PFSK-1 (cell line): ENCODE measurements at regions not wholly inside any gene's neighbourhood (a gene's known extent, or its start where the extent isn't known, plus 50 kb on each side); places are given as distances from the start of the nearest gene placed in this dataset.

Experiments
- FOXP2 ChIP-seq: optimal IDR thresholded peaks from 2 replicates; pipeline ENCODE3; 2011; ENCODE audit warnings: borderline replicate concordance, control low read depth, inconsistent platforms; ENCODE audit not compliant: insufficient read depth; ENCODE audit errors: extremely low read length, extremely low read depth
- POLR2AphosphoS5 ChIP-seq: IDR thresholded peaks from 2 replicates; pipeline ENCODE4 v1.6.1; 2012; ENCODE audit warnings: low read depth, mild to moderate bottlenecking, control low read depth, low read length, moderate library complexity
- REST ChIP-seq, 2 experiments: IDR thresholded peaks; 2 replicates each; pipeline versions ENCODE4 v1.6.1 to v1.8.0; 2011 to 2012; ENCODE audit warnings: low read depth in 2 of 2, low read length in 2 of 2, control low read depth in 1 of 2, inconsistent platforms in 1 of 2, mild to moderate bottlenecking in 1 of 2, moderate library complexity in 1 of 2; ENCODE audit not compliant: insufficient read depth in 1 of 2
- SIN3A ChIP-seq: IDR thresholded peaks from 2 replicates; pipeline ENCODE4 v1.6.1; 2012; ENCODE audit warnings: mild to moderate bottlenecking, low read length, moderate library complexity, borderline replicate concordance; ENCODE audit not compliant: insufficient read depth
- TAF1 ChIP-seq: IDR thresholded peaks from 2 replicates; pipeline ENCODE4 v1.6.1; 2012; ENCODE audit warnings: low read length, control low read depth, borderline replicate concordance; ENCODE audit not compliant: insufficient read depth

GRCh38 chr4:163852246-163852645 lies 357.8 kb downstream of the TMA16 start:
- TF ChIP-seq REST (IDR thresholded peaks at IDR 0.05; ENCODE audit: insufficient read depth in 1 of 2, low read depth in 2 of 2, low read length in 2 of 2) (no peak), SIN3A (no peak), TAF1 (no peak), FOXP2 (no peak), POLR2AphosphoS5 (no peak)

GRCh38 chr4:163857903-163858302 lies 363.4 kb downstream of the TMA16 start:
- no peak for TF ChIP-seq FOXP2
- no peak for TF ChIP-seq REST (IDR thresholded peaks at IDR 0.05; ENCODE audit: insufficient read depth in 1 of 2, low read depth in 2 of 2, low read length in 2 of 2)
- TF ChIP-seq TAF1 = no peak
- no peak for TF ChIP-seq SIN3A
- no peak for TF ChIP-seq POLR2AphosphoS5

- TF ChIP-seq TAF1 (no peak), POLR2AphosphoS5 (no peak), FOXP2 (no peak), SIN3A (no peak), REST (IDR thresholded peaks at IDR 0.05; ENCODE audit: insufficient read depth in 1 of 2, low read depth in 2 of 2, low read length in 2 of 2) (no peak)
These were observed 364.0 kb downstream of the TMA16 start for GRCh38 chr4:163858515-163858914.

- no peak for TF ChIP-seq FOXP2
These were observed 368.6 kb downstream of the TMA16 start for GRCh38 chr4:163863082-163863481.

GRCh38 chr4:163865010-163865409 lies 370.5 kb downstream of the TMA16 start:
- TF ChIP-seq TAF1 (no peak), REST (IDR thresholded peaks at IDR 0.05; ENCODE audit: insufficient read depth in 1 of 2, low read depth in 2 of 2, low read length in 2 of 2) (no peak), FOXP2 (no peak)
